ENCODE measurements at regions not wholly inside any gene's neighbourhood (a gene's known extent, or its start where the extent isn't known, plus 50 kb on each side); places are given as distances from the start of the nearest gene placed in this dataset.

GRCh38 chr12:102685172-102685571, 204.8 kb upstream of the IGF1 start:
- Histone ChIP-seq H3K4me1 (ENCODE audit: control insufficient read depth, extremely low read depth, insufficient read depth, low read length) (no peaks in the 10 kb centered on the region), H4K20me1 (replicated peaks; ENCODE audit: control insufficient read depth, extremely low read depth, insufficient read depth, low read length) (no peaks in the 10 kb centered on the region), H3K9me1 (replicated peaks; ENCODE audit: control insufficient read depth, extremely low read depth, insufficient read depth, low read length) (no peaks in the 10 kb centered on the region), H3K4me3 (replicated peaks in 1 of 3; ENCODE audit: insufficient read depth in 1 of 3, low read depth in 1 of 3, low read length in 3 of 3) (no peak overlapping the region), H2AFZ (ENCODE audit: low read depth, low read length) (no peak overlapping the region), H3K36me3 (ENCODE audit: control insufficient read depth in 2 of 2, extremely low read depth in 1 of 2, insufficient read depth in 2 of 2, low read length in 2 of 2) (no peaks in the 10 kb centered on the region), H3K4me2 (ENCODE audit: insufficient read depth, low read length) (no peak overlapping the region), H3K79me2 (ENCODE audit: control insufficient read depth, insufficient read depth, low read length) (no peaks in the 10 kb centered on the region), H3K9ac (replicated peaks; ENCODE audit: extremely low read depth, insufficient read depth, low read length) (no peak overlapping the region), H3K27ac (ENCODE audit: insufficient read depth, low read depth, low read length) (no peak overlapping the region), H3K27me3 (ENCODE audit: control insufficient read depth in 2 of 2, insufficient read depth in 2 of 2, low read length in 2 of 2) (no peaks in the 10 kb centered on the region), H3K9me3 (replicated peaks; ENCODE audit: control insufficient read depth, insufficient read depth, low read length) (no peaks in the 10 kb centered on the region)
- TF ChIP-seq JUN (IDR thresholded peaks at IDR 0.05; ENCODE audit: borderline replicate concordance, insufficient read depth, insufficient read length, low read depth) (no peak), GATA2 (IDR thresholded peaks at IDR 0.05; ENCODE audit: insufficient read depth, insufficient read length, low read depth, low read length) (no peak), FOS (IDR thresholded peaks at IDR 0.05; ENCODE audit: borderline replicate concordance, insufficient read depth, low read length) (no peak), POLR2A (IDR thresholded peaks at IDR 0.05; ENCODE audit: low read depth, low read length) (no peak), POLR2AphosphoS5 (IDR thresholded peaks at IDR 0.05; ENCODE audit: insufficient read depth, low read depth, low read length) (no peak), EZH2 (IDR thresholded peaks at IDR 0.05; ENCODE audit: borderline replicate concordance, low read depth, low read length, severe bottlenecking) (no peak), MYC (IDR thresholded peaks at IDR 0.05; ENCODE audit: low read depth, low read length) (no peak)
- TF ChIP-seq, protein P1, sequence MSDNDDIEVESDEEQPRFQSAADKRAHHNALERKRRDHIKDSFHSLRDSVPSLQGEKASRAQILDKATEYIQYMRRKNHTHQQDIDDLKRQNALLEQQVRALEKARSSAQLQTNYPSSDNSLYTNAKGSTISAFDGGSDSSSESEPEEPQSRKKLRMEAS (IDR thresholded peaks at IDR 0.05; ENCODE audit: insufficient read depth, insufficient read length): no peak
- TF ChIP-seq, protein P2, sequence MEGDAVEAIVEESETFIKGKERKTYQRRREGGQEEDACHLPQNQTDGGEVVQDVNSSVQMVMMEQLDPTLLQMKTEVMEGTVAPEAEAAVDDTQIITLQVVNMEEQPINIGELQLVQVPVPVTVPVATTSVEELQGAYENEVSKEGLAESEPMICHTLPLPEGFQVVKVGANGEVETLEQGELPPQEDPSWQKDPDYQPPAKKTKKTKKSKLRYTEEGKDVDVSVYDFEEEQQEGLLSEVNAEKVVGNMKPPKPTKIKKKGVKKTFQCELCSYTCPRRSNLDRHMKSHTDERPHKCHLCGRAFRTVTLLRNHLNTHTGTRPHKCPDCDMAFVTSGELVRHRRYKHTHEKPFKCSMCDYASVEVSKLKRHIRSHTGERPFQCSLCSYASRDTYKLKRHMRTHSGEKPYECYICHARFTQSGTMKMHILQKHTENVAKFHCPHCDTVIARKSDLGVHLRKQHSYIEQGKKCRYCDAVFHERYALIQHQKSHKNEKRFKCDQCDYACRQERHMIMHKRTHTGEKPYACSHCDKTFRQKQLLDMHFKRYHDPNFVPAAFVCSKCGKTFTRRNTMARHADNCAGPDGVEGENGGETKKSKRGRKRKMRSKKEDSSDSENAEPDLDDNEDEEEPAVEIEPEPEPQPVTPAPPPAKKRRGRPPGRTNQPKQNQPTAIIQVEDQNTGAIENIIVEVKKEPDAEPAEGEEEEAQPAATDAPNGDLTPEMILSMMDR (IDR thresholded peaks at IDR 0.05; ENCODE audit: extremely low read depth in 1 of 2, insufficient read depth in 1 of 2, low read depth in 1 of 2, low read length in 2 of 2): no peak
- no peak for DNase-seq (ENCODE audit: low read depth, low spot score)
- BruUV-seq (replicated peaks): no TSS peak
- dilution Hi-C loops (cut with MboI; ENCODE audit: extremely low pct_ligation_motif_present, low sequenced_read_pairs) (no loop called here), intact Hi-C loops (cut with micrococcal nuclease) (no loop called here)
- ChIA-PET POLR2A (no interaction called here), CTCF (no interaction called here)
- no peak for FAIRE-seq

Measured in endothelial cell of umbilical vein (primary cell).